ENCODE measurements at regions not wholly inside any gene's neighbourhood (a gene's known extent, or its start where the extent isn't known, plus 50 kb on each side); places are given as distances from the start of the nearest gene placed in this dataset.

DNA sequence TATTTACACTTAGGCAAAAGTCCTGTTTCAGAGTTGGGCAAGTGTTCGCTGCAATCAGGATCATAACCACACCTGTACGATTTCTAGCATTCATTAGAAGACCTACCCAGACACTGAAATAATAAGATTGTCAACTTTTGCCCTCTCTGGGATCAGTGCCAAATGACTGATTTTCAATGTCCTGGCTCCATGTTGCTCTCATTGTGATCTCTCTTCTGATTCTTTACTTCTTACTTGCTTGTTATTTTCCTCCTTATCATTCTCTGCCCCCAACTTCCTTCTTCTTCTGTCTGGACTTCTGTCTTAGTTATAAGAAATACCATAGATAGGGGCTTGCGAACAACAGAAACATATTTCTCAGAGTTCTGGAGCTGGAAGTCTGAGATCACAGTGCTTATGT is 94.4 kb upstream of the BMP2 start:
- TF ChIP-seq CBX3 (IDR thresholded peaks at IDR 0.05; ENCODE audit: borderline replicate concordance, low read depth) (no peak), POLR2A (IDR thresholded peaks at IDR 0.05; ENCODE audit: low read depth, low read length) (no peak), GATAD2B (conservative IDR thresholded peaks at IDR 0.05; ENCODE audit: low read depth) (no peak), PAX8 (IDR thresholded peaks at IDR 0.05) (no peak), CHD2 (IDR thresholded peaks at IDR 0.05; ENCODE audit: borderline replicate concordance, low read depth, low read length) (no peak)
- TF ChIP-seq, protein P1, sequence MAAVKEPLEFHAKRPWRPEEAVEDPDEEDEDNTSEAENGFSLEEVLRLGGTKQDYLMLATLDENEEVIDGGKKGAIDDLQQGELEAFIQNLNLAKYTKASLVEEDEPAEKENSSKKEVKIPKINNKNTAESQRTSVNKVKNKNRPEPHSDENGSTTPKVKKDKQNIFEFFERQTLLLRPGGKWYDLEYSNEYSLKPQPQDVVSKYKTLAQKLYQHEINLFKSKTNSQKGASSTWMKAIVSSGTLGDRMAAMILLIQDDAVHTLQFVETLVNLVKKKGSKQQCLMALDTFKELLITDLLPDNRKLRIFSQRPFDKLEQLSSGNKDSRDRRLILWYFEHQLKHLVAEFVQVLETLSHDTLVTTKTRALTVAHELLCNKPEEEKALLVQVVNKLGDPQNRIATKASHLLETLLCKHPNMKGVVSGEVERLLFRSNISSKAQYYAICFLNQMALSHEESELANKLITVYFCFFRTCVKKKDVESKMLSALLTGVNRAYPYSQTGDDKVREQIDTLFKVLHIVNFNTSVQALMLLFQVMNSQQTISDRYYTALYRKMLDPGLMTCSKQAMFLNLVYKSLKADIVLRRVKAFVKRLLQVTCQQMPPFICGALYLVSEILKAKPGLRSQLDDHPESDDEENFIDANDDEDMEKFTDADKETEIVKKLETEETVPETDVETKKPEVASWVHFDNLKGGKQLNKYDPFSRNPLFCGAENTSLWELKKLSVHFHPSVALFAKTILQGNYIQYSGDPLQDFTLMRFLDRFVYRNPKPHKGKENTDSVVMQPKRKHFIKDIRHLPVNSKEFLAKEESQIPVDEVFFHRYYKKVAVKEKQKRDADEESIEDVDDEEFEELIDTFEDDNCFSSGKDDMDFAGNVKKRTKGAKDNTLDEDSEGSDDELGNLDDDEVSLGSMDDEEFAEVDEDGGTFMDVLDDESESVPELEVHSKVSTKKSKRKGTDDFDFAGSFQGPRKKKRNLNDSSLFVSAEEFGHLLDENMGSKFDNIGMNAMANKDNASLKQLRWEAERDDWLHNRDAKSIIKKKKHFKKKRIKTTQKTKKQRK (IDR thresholded peaks at IDR 0.05; ENCODE audit: low read depth, low read length): no peak
- TF ChIP-seq, protein P2, sequence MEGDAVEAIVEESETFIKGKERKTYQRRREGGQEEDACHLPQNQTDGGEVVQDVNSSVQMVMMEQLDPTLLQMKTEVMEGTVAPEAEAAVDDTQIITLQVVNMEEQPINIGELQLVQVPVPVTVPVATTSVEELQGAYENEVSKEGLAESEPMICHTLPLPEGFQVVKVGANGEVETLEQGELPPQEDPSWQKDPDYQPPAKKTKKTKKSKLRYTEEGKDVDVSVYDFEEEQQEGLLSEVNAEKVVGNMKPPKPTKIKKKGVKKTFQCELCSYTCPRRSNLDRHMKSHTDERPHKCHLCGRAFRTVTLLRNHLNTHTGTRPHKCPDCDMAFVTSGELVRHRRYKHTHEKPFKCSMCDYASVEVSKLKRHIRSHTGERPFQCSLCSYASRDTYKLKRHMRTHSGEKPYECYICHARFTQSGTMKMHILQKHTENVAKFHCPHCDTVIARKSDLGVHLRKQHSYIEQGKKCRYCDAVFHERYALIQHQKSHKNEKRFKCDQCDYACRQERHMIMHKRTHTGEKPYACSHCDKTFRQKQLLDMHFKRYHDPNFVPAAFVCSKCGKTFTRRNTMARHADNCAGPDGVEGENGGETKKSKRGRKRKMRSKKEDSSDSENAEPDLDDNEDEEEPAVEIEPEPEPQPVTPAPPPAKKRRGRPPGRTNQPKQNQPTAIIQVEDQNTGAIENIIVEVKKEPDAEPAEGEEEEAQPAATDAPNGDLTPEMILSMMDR (IDR thresholded peaks at IDR 0.05 in 2 of 3, conservative IDR thresholded peaks at IDR 0.05 in 1 of 3; ENCODE audit: control insufficient read depth in 2 of 3, extremely low read depth in 1 of 3, insufficient read depth in 1 of 3, low read depth in 3 of 3, low read length in 3 of 3): no peak
- TF ChIP-seq, protein P3, sequence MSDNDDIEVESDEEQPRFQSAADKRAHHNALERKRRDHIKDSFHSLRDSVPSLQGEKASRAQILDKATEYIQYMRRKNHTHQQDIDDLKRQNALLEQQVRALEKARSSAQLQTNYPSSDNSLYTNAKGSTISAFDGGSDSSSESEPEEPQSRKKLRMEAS (IDR thresholded peaks at IDR 0.05; ENCODE audit: low read depth, low read length): no peak
- TF ChIP-seq, protein P4, sequence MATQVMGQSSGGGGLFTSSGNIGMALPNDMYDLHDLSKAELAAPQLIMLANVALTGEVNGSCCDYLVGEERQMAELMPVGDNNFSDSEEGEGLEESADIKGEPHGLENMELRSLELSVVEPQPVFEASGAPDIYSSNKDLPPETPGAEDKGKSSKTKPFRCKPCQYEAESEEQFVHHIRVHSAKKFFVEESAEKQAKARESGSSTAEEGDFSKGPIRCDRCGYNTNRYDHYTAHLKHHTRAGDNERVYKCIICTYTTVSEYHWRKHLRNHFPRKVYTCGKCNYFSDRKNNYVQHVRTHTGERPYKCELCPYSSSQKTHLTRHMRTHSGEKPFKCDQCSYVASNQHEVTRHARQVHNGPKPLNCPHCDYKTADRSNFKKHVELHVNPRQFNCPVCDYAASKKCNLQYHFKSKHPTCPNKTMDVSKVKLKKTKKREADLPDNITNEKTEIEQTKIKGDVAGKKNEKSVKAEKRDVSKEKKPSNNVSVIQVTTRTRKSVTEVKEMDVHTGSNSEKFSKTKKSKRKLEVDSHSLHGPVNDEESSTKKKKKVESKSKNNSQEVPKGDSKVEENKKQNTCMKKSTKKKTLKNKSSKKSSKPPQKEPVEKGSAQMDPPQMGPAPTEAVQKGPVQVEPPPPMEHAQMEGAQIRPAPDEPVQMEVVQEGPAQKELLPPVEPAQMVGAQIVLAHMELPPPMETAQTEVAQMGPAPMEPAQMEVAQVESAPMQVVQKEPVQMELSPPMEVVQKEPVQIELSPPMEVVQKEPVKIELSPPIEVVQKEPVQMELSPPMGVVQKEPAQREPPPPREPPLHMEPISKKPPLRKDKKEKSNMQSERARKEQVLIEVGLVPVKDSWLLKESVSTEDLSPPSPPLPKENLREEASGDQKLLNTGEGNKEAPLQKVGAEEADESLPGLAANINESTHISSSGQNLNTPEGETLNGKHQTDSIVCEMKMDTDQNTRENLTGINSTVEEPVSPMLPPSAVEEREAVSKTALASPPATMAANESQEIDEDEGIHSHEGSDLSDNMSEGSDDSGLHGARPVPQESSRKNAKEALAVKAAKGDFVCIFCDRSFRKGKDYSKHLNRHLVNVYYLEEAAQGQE (IDR thresholded peaks at IDR 0.05; ENCODE audit: low read depth, low read length): no peak
- TF ChIP-seq, protein P5, sequence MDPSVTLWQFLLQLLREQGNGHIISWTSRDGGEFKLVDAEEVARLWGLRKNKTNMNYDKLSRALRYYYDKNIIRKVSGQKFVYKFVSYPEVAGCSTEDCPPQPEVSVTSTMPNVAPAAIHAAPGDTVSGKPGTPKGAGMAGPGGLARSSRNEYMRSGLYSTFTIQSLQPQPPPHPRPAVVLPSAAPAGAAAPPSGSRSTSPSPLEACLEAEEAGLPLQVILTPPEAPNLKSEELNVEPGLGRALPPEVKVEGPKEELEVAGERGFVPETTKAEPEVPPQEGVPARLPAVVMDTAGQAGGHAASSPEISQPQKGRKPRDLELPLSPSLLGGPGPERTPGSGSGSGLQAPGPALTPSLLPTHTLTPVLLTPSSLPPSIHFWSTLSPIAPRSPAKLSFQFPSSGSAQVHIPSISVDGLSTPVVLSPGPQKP (IDR thresholded peaks at IDR 0.05; ENCODE audit: low read depth, low read length): no peak
- TF ChIP-seq, protein P6, sequence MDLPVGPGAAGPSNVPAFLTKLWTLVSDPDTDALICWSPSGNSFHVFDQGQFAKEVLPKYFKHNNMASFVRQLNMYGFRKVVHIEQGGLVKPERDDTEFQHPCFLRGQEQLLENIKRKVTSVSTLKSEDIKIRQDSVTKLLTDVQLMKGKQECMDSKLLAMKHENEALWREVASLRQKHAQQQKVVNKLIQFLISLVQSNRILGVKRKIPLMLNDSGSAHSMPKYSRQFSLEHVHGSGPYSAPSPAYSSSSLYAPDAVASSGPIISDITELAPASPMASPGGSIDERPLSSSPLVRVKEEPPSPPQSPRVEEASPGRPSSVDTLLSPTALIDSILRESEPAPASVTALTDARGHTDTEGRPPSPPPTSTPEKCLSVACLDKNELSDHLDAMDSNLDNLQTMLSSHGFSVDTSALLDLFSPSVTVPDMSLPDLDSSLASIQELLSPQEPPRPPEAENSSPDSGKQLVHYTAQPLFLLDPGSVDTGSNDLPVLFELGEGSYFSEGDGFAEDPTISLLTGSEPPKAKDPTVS (IDR thresholded peaks at IDR 0.05; ENCODE audit: low read depth, low read length): no peak
- TF ChIP-seq, protein P7, sequence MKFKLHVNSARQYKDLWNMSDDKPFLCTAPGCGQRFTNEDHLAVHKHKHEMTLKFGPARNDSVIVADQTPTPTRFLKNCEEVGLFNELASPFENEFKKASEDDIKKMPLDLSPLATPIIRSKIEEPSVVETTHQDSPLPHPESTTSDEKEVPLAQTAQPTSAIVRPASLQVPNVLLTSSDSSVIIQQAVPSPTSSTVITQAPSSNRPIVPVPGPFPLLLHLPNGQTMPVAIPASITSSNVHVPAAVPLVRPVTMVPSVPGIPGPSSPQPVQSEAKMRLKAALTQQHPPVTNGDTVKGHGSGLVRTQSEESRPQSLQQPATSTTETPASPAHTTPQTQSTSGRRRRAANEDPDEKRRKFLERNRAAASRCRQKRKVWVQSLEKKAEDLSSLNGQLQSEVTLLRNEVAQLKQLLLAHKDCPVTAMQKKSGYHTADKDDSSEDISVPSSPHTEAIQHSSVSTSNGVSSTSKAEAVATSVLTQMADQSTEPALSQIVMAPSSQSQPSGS (IDR thresholded peaks at IDR 0.05; ENCODE audit: low read length): no peak

All from GM12878 (cell line).